NCI-H524 (cell line): ENCODE measurements at regions not wholly inside any gene's neighbourhood (a gene's known extent, or its start where the extent isn't known, plus 50 kb on each side); places are given as distances from the start of the nearest gene placed in this dataset.
A peak's percentile ranks its signal among the peaks of the same experiment; 100 is the strongest.
"Not testable (repeated sequence)": the region's sequence is repeated elsewhere in the genome, so short reads cannot be mapped to it uniquely, and the experiment has no call there.

Experiments
- DNase-seq, 2 experiments: peaks; one replicate each; lab custom pipeline; 2025; lab: John Stamatoyannopoulos, UW

DNA sequence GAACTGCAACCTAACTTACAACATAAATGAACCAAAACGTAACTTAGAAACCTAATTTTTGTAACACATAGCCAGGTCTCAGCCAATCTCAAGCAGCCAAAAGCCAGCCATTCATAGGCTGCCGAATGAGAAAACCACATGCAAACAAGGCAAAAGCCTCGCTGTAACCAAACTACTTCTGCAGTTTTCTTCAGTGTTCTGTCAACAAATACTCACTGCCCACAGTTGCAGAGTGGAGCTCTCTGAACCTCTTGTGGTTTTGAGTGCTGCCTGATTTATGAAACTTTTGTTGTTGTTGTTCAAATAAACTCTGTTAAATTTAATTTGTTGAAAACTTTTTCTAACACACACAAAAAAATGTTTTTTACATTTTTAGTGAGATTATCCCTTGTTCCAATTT, 251.2 kb downstream of the PAPSS1 start:
- no peak for DNase-seq

DNA sequence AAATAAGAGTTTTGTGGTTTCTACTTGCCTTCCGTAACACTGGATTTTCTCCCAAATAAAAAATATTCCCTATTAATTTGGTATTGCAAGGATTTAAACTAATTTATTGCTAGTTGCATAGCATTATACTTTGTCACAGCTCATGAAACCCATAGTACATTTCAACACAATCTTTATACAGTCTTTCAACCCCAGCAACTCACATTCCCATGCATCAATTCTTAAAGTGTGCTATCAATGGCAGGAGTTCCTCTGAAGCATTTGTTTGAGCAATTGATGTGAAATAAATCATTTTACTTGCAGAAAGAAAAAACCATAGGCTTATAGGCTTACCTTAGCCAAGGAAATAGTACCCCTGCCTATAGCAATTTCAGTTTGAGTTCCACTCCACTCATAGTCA, 251.9 kb downstream of the PAPSS1 start:
- no peak for DNase-seq

DNA sequence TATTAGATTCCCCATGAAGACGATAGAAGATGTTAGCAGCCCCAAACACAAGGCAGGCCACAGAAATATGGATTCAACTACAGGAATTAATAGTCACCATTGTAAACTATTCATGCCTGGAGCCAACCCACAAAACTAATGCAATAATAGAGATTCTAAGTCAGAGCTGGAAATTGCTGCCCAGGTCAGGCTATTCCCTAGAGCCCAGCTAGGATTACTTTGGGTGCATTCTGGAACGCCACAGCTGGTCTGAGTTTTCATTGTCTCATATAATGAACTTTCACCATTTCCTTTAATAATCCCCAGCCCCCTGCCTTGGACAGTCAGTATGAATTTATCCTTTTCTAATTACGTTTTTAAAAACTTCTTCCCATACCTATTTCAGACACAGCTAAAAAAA, 252.6 kb downstream of the PAPSS1 start:
- no peak for DNase-seq

DNA sequence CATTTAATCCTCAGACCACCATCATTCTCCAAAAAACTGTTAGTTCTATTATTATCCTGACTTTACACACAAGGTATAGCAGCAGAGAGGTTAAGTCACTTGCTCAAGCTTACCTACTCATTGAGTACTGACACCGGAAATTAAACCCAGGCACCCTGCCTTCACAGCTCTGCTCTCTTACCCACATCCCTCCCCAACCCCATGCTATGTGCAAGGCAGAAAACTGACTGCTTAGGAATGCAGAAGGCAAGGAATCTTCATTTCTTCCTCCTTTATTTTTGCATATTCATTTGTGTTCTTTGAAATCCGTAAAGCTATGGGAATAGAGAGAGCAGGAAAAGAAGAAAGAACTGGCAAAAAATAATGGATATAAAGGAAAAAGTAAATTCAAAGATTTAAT, 261.8 kb downstream of the PAPSS1 start:
- no peak for DNase-seq

DNA sequence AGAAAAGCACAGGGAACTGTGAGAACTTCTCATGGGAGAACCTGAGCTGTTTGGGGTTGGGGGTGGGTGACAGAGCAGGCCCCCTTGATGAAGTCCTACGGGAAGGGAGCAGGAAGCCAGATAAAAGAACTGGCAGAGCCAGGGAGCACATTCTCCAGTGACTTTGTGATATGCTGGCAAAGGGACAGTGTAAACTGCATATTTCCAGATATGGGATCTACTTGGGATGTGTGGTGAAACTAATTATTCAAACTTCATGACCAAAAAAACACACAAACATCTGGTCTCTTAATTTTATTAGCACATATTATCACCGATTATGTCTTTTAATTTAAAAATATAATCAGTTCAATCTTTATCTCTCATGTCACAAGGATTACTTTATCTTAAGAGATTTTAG, 266.0 kb downstream of the PAPSS1 start:
- DNase-seq, result no peak

DNA sequence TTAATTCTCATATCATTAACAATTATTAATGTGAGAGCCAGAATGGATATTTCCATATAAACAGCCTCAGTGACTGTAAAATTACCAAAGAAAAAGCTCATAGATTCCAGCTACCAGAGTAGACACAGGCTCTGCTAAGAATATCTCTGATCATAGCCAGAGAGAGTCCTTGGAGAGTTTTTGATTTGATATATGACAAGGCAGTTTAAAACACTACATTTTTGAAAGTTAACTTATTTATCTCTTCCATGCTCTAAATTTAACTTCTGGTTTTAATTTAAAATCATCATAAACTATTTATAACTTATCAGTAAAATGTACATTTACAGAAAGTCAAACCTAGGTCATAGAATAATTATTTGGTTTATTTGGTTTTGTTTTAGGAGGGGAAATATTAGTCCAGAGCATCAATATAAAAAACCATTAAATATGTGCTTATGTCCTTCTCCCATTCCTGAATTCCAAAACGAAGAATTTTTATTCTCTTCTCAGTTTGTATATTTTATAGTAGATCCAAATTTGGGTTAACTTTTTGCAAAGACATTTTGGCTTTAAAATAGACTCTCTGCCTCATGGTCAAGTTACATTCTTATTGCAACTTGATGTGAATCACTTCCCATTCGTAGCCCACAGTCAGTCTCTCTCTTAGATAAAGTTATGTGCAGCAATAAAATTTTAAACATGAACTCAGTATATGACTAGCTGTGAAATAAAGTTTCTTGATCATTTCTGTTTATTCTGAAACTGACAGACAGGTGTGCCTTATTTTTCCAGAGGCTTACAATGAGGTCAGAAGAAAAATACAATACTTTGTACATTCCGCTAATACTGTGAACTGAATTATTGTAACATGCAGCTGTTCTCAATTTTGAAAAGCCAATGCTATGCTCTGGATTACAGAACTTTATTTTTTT, 267.1 kb downstream of the PAPSS1 start:
- no peak for DNase-seq

DNA sequence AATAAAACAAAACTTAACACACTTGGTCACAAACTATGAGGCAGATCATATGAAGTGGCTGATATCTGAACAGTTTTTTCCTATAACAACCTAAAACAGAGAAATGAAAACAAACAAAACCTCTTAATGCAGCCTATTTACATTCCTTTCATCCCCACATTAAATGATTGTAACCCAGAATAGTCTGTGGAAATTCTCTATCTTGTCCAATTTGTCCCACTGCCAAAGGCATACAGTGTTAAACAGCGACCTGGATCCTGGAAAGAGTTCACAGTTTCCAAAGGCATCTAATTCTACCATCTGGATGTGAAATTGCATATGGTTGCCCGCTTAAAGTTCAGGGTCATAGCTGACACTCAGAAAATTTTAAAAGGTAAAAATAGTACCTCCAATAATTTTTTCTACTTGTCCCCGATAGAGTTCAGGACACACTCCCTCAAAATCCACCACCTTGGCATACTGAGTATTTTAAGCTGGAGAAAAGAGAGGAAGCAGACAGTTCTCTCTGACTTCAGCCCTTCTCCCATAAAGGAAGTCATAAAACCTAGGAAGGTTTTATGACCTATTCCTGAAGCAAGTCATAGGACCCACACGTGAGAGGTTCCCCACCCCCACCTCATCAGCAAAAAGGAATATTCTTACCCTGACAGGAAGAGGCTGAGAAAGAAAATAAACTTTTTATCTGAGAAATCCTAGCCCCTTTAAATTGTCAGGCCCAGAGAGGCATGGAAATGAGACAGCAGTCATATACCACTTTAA, 270.2 kb downstream of the PAPSS1 start:
- no peak for DNase-seq

DNA sequence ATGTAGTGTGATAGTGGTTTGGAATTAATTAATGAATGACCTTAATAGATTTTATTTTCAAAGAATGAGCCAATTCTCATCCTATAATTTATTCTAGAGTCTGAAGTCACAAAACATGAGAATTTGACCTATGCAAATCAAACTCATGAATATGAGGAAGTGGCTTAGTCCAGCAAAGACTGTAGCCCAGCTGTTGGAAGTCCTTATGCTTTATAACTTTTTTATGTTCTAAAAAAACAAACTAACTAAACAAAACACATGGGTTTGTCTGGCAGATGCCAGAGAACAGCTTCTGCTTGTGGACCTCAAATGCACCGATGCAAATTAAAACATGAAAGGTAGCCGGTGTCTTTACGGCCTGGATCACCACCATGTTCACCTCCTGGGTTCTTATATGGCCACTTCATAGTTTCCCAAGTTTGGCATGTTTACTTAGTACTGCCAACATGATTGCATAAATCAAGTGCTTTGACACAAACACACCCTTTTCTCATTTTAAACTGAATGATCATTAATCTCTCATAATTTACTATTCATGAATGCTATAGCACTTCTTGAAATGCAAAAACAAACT, 277.4 kb downstream of the PAPSS1 start:
- no peak for DNase-seq

DNA sequence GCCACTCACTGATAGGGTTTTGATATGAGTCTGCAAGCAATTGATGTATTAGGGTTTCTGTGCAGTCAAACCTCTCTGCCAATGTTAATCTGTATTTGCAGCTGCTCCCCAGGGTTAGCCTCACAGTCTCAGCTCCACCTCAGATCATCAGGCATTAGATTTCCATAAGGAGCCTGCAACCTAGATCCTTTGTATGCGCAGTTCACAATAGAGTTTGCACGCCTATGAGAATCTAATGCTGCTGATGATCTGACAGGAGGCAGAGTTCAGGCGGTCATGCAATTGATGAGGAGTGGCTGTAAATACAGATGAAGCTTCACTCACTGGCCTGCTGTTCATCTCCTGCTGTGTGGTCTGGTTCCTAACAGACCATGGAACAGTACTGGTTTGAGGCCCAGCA, 280.6 kb downstream of the PAPSS1 start:
- no peak for DNase-seq

DNA sequence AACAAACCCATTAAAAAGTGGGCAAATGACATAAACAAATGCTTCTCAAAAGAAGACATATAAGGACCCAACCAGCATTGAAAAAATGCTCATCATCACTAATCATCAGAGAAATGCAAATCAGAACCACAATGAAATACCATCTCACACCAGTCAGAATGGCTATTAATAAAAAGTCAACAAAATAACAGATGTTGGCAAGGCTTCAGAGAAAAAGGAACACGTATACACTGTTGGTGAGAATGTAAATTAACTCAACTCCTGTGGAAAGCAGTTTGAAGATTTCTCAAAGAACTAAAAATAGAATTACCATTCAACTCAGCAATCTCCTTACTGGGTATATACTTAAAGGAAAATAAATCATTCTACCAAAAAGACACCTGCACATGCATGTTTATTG, 283.6 kb downstream of the PAPSS1 start:
- DNase-seq, result not testable (repeated sequence)

DNA sequence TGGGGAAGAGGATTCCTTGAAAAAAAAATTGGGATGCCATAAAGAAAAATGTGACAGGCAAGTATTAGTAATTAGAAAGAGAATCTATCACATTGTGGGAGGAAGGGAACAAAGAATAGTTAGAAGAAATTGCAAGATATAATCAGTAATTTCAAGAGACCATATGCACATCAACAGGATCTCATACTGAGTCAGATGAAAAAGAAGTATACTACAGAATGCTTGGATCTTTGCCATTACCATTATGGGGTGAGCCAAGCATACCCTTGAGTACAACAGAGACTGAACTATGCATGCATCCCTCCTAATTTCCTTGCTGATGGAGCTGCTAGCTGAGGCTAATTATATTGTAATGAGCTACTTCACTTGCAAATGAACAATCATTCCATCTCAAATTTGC, 287.6 kb downstream of the PAPSS1 start:
- DNase-seq, result no peak

DNA sequence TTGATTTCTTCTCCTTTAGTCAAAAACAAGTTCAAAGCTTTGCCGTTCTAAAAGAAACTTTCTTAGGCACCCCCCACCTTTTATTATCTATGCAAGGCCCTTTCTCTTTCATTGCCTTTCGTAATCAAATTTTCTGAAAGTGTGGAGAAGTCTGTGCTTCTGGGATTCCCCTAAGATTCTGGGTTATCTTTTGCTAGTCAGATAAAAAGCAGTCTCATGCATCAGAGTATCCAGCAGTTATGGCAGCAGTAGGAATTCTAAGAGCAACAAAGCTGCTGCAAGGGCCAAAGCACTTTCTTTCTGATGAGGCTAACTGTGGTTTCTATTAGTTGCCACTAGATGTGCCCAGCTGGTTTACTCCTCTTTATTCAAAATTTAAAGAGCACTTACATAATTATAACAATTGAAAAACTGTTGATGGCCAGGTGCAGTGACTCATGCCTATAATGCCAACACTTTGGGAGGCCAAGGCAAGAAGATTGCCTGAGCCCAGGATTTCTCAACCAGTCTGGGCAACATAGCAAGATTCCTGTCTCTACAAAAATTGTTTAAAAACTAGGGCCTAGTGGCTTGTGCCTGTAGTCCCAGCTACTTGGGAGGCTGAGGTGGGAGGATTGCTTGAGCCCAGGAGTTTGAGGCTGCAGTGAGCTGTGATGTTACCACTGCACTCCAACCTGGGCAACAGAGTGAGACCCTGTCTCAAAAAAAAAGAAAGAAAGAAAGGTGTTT, 296.2 kb downstream of the PAPSS1 start:
- DNase-seq, result no peak

DNA sequence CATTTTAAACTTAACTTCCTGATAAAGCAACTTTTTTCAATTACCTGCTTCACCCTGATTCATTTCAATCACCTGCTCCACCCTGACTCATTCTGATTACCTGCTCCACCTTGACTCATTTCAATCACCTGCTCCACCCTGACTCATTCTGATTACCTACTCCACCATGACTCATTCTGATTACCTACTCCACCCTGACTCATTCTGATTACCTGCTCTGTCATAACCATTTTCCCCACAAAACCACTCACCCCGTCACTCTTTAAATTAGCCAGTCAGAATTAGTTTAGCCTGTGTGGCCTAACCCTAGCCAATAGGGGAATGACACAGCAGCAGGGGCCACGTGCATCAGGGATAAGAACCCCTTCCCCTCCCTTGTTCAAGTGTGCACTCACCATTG, 300.5 kb downstream of the PAPSS1 start:
- not testable (repeated sequence) for DNase-seq

DNA sequence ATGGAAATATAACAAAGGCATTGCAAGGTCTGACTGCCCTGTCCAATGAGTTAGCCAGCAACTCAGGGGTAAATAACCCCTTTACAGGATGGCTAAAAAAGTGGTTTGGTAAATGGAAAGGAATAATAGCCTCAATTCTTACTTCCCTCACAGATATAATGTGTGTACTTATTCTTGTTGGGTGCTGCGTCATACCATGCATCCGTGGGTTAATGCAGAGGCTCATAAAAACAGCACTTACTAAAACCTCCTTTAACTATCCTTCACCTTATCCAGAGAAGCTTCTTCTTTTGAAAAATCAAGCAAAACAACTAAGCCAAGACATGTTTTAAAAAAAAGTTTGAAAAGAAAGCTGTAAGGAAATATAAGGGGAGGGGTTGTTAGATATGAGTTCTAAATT, 301.0 kb downstream of the PAPSS1 start:
- DNase-seq, result no peak

DNA sequence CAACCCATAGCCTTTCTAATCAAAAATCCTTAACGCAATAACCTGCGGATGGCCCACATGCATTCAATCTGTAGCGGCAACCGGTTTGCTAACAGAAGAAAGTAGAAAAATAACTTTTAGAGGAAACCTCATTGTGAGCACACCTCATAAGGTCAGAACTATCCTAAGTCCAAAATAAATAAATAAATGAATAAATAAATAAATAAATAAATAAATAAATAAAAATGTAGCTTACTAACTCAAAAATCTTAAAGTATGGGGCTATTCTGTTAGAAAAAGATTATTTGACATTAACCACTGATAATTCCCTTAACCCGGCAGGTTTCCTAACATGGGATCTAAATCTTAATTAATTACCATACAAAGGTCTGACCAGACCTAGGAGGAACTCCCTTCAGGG, 304.5 kb downstream of the PAPSS1 start:
- DNase-seq, result not testable (repeated sequence)

DNA sequence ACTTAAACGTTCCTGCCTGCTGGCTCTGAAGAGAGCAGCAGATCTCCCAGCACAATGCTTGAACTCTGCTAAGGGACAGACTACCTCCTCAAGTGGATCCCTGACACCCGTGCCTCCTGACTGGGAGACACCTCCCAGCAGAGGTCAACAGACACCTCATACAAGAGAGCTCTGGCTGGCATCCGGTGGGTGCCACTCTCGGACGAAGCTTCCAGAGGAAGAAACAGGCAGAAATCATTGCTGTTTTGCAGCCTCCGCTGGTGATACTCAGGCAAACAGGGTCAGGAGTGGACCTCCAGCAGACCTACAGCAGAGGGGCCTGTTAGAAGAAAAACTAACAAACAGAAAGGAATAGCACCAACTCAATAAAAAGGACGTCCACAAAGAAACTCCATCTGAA, 310.2 kb downstream of the PAPSS1 start:
- DNase-seq, result not testable (repeated sequence)

DNA sequence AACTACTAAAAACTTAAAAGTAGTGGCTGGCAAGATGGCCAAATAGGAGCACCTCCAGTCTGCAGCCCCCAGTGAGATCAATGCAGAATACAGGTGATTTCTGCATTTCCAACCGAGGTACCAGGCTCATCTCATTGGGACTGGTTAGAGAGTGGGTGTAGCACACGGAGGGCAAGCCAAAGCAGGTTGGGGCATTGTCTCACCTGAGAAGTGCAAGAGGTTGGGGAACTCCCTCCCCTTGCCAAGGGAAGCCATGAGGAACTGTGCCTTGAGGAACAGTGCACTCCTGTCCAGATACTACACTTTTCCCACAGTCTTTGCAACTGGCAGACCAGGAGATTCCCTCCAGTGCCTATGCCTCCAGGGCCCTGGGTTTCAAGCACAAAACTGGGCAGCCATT, 311.1 kb downstream of the PAPSS1 start:
- DNase-seq, result no peak

DNA sequence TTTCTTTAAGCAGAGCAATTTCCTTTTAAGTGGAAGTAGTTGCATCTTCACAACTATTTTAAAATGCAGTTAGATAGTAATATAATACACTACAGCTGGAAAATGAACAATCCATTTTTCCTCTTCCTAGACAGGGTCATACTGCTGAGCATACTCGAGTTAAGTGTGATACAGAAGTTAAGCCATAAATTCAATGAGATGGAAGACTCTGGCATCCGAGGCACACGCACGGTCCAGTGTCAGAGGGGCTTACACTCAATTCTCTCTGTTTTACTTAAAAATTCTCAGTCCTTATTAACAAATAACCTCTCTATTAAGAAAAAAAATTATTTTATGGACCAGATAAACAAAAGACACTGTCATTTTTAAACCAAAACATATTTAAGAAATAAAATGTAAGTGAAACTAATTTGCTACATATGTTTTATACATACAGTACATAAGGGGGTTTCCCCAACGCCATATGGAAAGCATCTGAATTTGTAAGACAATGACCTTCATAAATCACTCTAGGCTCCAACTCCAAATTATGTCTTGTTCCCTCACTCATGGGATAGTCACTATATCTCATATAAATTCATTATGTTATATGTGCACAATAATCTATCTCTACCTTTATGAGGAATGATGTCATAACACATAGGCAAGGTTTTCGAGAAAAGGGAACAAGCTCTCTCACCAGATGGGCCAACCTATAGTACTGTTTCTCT, 315.3 kb downstream of the PAPSS1 start:
- no peak for DNase-seq

DNA sequence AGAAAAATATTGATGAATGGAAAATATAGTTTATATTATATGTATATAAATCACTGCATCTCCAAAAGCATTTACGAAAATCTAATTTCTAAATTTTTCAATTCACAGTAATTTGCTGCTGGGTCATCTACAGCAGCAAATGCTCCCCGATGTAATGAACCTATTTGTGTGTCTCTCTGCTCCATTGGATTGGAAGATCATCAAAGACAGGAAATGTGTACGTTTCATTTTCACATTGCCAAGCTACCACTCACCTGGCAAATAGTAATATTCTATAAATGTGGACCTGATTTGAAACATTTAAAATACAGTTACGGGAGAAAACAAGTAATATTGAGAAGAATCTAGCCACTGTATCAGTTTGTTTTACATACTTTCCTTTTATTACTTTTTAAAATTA, 317.7 kb downstream of the PAPSS1 start:
- DNase-seq, result no peak

DNA sequence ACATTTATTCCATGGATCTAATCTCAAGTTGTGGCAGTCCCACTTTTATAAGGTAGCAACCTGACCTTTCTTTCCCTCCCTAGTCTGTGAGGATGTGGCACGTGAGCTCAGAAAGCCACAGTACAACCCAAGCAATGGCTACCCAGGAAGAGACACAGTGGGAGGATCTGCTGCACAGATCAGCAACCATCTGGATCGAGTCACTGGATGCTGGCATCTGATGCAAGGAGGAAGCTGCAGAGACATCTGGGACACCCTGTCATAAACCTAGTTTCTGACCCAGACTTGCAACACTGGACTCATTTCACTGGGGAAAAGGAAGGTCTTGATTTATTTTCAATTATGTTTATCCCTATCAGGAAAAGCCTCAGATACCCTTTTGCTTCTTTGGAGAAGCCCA, 327.1 kb downstream of the PAPSS1 start:
- peak in 1 of 2 experiments; percentile 0 for DNase-seq

DNA sequence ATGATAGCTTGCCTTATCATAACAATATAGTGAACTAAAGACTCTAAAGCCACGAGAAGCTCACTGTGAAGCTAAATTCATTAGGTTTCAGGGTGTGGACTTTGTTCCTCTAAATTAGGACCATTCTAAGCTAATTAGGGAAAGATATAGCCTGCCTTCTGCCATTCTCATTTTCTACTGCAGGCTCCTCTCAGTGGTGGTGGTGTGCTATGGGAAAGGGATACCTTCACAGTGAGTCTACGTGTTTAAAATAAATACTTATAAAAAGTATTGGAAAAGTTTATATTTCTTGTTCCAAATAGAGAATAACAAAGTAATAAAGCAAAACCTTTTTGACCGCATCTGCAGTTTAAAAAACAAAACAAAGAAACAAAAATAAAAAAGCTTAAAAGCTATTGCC, 327.7 kb downstream of the PAPSS1 start:
- no peak for DNase-seq

DNA sequence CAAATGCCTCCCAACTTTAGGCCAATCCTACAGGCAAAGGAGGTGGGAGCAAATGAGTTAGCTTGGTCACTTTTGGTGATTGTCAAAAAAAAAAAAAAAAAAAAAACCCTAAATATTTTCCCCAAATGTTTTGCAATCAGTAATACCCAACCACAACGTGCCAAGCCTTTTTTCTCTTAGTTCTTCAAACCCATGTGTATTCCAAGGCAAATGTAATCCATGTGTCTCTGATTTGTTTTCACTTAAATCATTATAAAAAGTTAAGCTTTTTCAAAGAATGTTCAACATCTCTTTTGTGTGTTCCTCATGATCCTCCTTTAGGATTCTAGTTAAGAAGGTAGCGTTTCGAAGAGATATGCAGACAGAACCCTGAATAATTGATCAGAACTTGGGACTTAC, 328.4 kb downstream of the PAPSS1 start:
- DNase-seq, result no peak
